Mesendoderm (in vitro differentiated cells): ENCODE measurements at regions not wholly inside any gene's neighbourhood (a gene's known extent, or its start where the extent isn't known, plus 50 kb on each side); places are given as distances from the start of the nearest gene placed in this dataset.

Source experiments
- DNase-seq: peaks from one replicate; pipeline ENCODE4 v3.0.0; 2013
- H2AK5ac ChIP-seq: 2 replicates; pipeline ENCODE4 v1.6.1; 2013; ENCODE audit warnings: low read length, inconsistent platforms
- H2BK120ac ChIP-seq: 2 replicates; pipeline ENCODE4 v1.6.1; 2013; ENCODE audit warnings: low read depth, mild to moderate bottlenecking, low read length, moderate library complexity, mixed read lengths
- H2BK15ac ChIP-seq: replicated peaks from 2 replicates; pipeline ENCODE4 v1.6.1; 2013; ENCODE audit warnings: low read depth, mild to moderate bottlenecking, moderate library complexity
- H2BK5ac ChIP-seq: 2 replicates; pipeline ENCODE4 v1.6.1; 2013; ENCODE audit warnings: low read length, inconsistent platforms
- H3K18ac ChIP-seq: 2 replicates; pipeline ENCODE4 v1.6.1; 2013; ENCODE audit warnings: mild to moderate bottlenecking, low read length, mixed read lengths
- H3K23ac ChIP-seq: one replicate; pipeline ENCODE4 v1.6.1; 2013; ENCODE audit warnings: low read length
- H3K27ac ChIP-seq: 2 replicates; pipeline ENCODE4 v1.5.1; 2013; ENCODE audit warnings: low read depth, mild to moderate bottlenecking, inconsistent platforms, low read length, moderate library complexity
- H3K27me3 ChIP-seq: 2 replicates; pipeline ENCODE4 v1.6.1; 2013; ENCODE audit warnings: low read length, control low read depth, mild to moderate bottlenecking, inconsistent platforms; ENCODE audit not compliant: insufficient read depth, poor library complexity
- H3K36me3 ChIP-seq: 2 replicates; pipeline ENCODE4 v1.6.1; 2013; ENCODE audit warnings: low read length, inconsistent platforms; ENCODE audit not compliant: control insufficient read depth, insufficient read depth
- H3K4ac ChIP-seq: one replicate; pipeline ENCODE4 v1.6.1; 2013; ENCODE audit warnings: low read depth, mild to moderate bottlenecking, low read length, moderate library complexity
- H3K4me1 ChIP-seq: 2 replicates; pipeline ENCODE4 v1.6.1; 2013; ENCODE audit warnings: low read depth, low read length, inconsistent platforms; ENCODE audit not compliant: control insufficient read depth
- H3K4me2 ChIP-seq: 2 replicates; pipeline ENCODE4 v1.6.1; 2013; ENCODE audit warnings: low read length
- H3K4me3 ChIP-seq: 2 replicates; pipeline ENCODE4 v1.5.1; 2013; ENCODE audit warnings: mild to moderate bottlenecking, low read length
- H3K56ac ChIP-seq: one replicate; pipeline ENCODE4 v1.6.1; 2013; ENCODE audit warnings: low read length
- H3K79me1 ChIP-seq: 2 replicates; pipeline ENCODE4 v1.6.1; 2013; ENCODE audit warnings: low read length, inconsistent platforms
- H3K79me2 ChIP-seq: 2 replicates; pipeline ENCODE4 v1.6.1; 2013; ENCODE audit warnings: mild to moderate bottlenecking, low read length; ENCODE audit not compliant: control insufficient read depth, insufficient read depth
- H3K9ac ChIP-seq: 2 replicates; pipeline ENCODE4 v1.6.1; 2013; ENCODE audit warnings: low read length, inconsistent platforms
- H4K5ac ChIP-seq: one replicate; pipeline ENCODE4 v1.6.1; 2013; ENCODE audit warnings: low read length
- H4K8ac ChIP-seq: one replicate; pipeline ENCODE4 v1.6.1; 2013; ENCODE audit warnings: low read depth, mild to moderate bottlenecking, control low read depth, low read length, moderate library complexity
- WGBS: extraction: QIAGEN DNeasy Blood & Tissue Kit; methylation state at CpG from one replicate; pipeline ENCODE4 v1.1.7; 2013; ENCODE audit warnings: low lambda C conversion rate, missing lambda C conversion rate; ENCODE audit not compliant: insufficient coverage; ENCODE audit errors: extremely low coverage; 5-methylcytosine and 5-hydroxymethylcytosine counted together

DNA sequence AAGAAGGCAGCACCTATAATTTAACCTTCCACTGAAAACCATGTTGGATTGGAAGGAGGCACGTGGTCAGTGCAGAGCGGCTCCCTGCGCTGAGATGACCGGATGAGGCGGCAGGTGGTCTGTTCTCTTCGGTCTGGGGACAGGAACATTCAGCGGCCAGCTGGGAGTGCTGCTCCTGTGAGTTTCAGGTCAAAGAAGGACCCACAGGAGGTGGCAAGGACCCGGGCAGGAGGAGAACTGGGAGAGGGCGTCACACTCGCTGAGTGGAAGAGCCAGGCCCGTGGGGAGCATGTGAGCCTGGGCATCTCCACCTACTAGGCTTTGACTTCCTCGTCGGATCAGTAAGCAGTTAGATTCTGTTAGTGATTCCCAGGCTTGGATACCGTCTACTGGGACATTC is 113.4 kb upstream of the SHH start:
- H3K4ac ChIP-seq = no peak overlapping the region
- no CpG with 5 or more reads among the region's 14 CpGs for WGBS

DNA sequence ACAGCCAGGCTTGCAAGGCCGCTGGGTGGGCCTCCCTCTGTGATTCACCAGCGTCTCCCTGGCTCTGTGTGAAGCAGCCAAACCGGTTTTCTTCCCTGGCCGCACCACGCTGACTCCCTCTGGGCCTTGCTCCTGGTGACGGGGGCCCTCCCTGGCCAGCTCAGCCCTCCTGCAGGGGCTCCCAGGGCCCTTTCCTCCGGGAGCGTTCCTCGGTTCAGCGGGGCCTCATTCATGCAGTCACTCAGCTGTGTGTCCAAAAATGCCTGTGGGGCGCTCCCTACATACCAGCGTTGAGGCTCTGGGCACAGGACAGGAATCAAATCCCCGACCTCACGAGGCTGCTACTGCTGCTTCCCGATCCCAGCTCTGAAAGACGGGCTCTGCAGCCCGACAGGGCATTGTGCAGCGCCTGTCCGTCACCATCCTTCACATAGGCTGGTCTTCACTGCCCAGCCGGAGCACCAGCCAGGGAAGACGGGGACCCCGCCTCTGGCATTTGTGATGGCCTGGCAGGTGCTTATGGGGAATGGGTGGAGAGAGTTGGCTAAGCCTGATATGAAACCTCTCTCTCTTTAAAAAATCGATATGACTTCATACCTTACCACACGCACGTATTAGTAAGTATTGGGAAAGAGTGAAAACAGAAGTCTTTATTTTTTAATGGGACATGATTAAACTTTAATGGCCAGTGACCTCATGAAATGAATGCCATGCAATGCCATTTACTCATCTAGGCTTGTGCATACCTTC is 110.0 kb upstream of the SHH start:
- no peaks in the 10 kb centered on the region for H3K79me1 ChIP-seq
- no peak overlapping the region for H3K23ac ChIP-seq
- H3K9ac ChIP-seq = no peak overlapping the region
- no peaks in the 10 kb centered on the region for H3K27me3 ChIP-seq
- WGBS = no CpG with 5 or more reads among the region's 25 CpGs
- H3K4me1 ChIP-seq = no peaks in the 10 kb centered on the region
- no peak overlapping the region for H2BK5ac ChIP-seq
- no peak overlapping the region for H3K18ac ChIP-seq
- peak; percentile 28 for DNase-seq
- no peaks in the 10 kb centered on the region for H3K79me2 ChIP-seq
- no peak overlapping the region for H3K4me2 ChIP-seq
- no peak overlapping the region for H3K27ac ChIP-seq
- H2BK120ac ChIP-seq = no peak overlapping the region
- no peak overlapping the region for H2AK5ac ChIP-seq
- no peak overlapping the region for H4K5ac ChIP-seq
- no peaks in the 10 kb centered on the region for H3K36me3 ChIP-seq
- H3K56ac ChIP-seq = no peak overlapping the region
- no peak overlapping the region for H4K8ac ChIP-seq
- no peak overlapping the region for H2BK15ac ChIP-seq
- no peak overlapping the region for H3K4me3 ChIP-seq
- H3K4ac ChIP-seq = no peak overlapping the region

More for the DNA sequence above, 113.4 kb upstream of the SHH start:
- H3K27ac ChIP-seq = no peak overlapping the region
- no peaks in the 10 kb centered on the region for H3K27me3 ChIP-seq
- no peak overlapping the region for H3K4me3 ChIP-seq
- H3K23ac ChIP-seq = no peak overlapping the region
- no peak overlapping the region for H2BK120ac ChIP-seq
- no peak for DNase-seq
- no peaks in the 10 kb centered on the region for H3K79me2 ChIP-seq
- no peak overlapping the region for H3K9ac ChIP-seq
- H2BK15ac ChIP-seq = no peak overlapping the region
- H3K79me1 ChIP-seq = no peaks in the 10 kb centered on the region
- no peak overlapping the region for H3K4me2 ChIP-seq
- no peak overlapping the region for H2BK5ac ChIP-seq
- H3K36me3 ChIP-seq = no peaks in the 10 kb centered on the region
- no peak overlapping the region for H4K5ac ChIP-seq
- no peaks in the 10 kb centered on the region for H3K4me1 ChIP-seq
- H2AK5ac ChIP-seq = no peak overlapping the region
- H4K8ac ChIP-seq = no peak overlapping the region
- H3K18ac ChIP-seq = no peak overlapping the region
- H3K56ac ChIP-seq = no peak overlapping the region

DNA sequence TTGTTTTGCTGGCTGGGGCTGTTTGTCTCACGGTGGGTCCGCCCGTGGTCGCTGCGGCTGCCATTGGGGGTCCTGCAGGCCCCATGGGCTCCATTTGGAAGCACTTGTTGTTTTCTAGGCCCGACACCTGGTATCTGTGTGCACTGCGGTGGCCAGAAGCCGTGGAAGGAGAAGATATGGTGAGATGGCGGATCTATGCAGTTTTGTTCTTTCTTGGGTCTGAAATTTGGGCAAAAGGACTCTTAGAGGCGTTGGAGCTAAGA is 109.5 kb upstream of the SHH start:
- Histone ChIP-seq H2BK120ac (no peak overlapping the region), H2BK5ac (no peak overlapping the region), H3K36me3 (no peaks in the 10 kb centered on the region), H2BK15ac (no peak overlapping the region), H3K9ac (no peak overlapping the region), H3K4ac (no peak overlapping the region), H3K27me3 (no peaks in the 10 kb centered on the region), H4K5ac (no peak overlapping the region), H3K4me2 (no peak overlapping the region), H3K27ac (no peak overlapping the region), H3K56ac (no peak overlapping the region), H3K23ac (no peak overlapping the region), H3K4me1 (no peaks in the 10 kb centered on the region), H2AK5ac (no peak overlapping the region), H3K4me3 (no peak overlapping the region), H3K18ac (no peak overlapping the region), H3K79me2 (no peaks in the 10 kb centered on the region), H4K8ac (no peak overlapping the region), H3K79me1 (no peaks in the 10 kb centered on the region)
- no CpG with 5 or more reads among the region's 10 CpGs for WGBS
- DNase-seq = no peak

DNA sequence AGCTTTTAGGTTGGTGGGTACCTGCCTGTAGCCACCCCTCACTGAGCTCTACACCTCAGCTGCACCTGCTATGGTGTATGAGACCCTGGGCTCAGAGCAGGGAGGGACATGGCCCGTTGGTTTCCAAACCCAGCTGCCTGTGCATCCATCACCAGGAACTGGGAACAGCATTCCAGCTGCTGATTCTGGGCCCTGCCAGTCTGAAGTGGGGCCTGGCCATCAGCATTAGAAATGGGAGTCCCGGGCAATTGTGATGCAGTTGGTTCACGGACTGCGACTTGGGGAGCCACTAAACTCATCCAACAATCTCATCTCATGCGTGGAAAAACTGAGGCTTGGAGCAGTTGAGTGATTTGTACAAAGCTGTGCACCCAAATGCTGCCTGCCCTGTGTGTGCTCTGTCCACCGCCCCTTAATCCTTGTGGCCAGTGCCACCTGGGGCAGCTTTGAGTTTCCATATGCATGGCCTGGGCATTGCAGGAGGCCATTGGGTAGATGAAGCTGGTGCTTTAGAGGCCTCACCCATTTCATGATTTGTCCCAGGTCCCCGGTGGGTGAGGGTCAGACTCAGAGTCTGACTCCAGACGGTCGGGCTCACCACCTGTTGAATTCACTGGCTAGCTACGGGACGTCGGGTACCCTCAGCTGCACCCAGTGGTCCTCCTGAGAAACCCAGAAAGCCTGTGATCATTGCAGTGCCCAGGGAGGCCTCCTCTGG is 109.0 kb upstream of the SHH start:
- Histone ChIP-seq H2BK15ac (no peak overlapping the region), H3K18ac (no peak overlapping the region), H3K79me2 (no peaks in the 10 kb centered on the region), H3K56ac (no peak overlapping the region), H3K4me2 (no peak overlapping the region), H3K27me3 (no peaks in the 10 kb centered on the region), H3K4ac (no peak overlapping the region), H3K23ac (no peak overlapping the region), H3K36me3 (no peaks in the 10 kb centered on the region), H3K4me3 (no peak overlapping the region), H2AK5ac (no peak overlapping the region), H3K27ac (no peak overlapping the region), H3K4me1 (no peaks in the 10 kb centered on the region), H3K79me1 (no peaks in the 10 kb centered on the region), H3K9ac (no peak overlapping the region), H2BK5ac (no peak overlapping the region), H4K8ac (no peak overlapping the region), H4K5ac (no peak overlapping the region), H2BK120ac (no peak overlapping the region)
- WGBS = no CpG with 5 or more reads among the region's 12 CpGs
- DNase-seq = no peak

DNA sequence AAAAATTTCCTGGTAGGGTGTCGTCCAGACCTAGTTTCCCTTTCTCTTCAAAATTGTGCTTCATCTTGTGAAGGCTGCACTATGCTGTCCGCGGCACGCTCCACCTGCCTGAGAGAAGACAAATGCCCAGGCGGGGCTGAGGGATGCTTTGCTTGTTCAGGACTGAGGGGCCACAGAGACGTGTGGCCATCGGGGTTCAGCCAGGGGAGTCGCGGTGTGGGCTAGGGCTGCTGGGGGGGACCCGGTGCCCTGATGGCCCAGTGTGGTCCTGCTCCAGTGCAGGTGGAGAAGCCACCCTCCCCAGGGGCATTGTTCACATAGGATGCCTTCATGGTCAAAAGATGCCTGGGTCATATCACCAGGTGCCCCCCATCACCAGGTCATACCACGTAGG is 107.8 kb upstream of the SHH start:
- no peak overlapping the region for H3K4me2 ChIP-seq

More for the DNA sequence above, 107.8 kb upstream of the SHH start:
- Histone ChIP-seq H4K5ac (no peak overlapping the region), H3K4me3 (no peak overlapping the region), H3K27ac (no peak overlapping the region), H3K56ac (no peak overlapping the region), H3K4me1 (no peaks in the 10 kb centered on the region), H3K27me3 (no peaks in the 10 kb centered on the region), H3K79me1 (no peaks in the 10 kb centered on the region), H3K36me3 (no peaks in the 10 kb centered on the region), H2BK15ac (no peak overlapping the region), H2AK5ac (no peak overlapping the region), H2BK5ac (no peak overlapping the region), H3K79me2 (no peaks in the 10 kb centered on the region), H3K4ac (no peak overlapping the region), H4K8ac (no peak overlapping the region), H3K9ac (no peak overlapping the region), H3K18ac (no peak overlapping the region), H3K23ac (no peak overlapping the region), H2BK120ac (no peak overlapping the region)
- no peak for DNase-seq
- no CpG with 5 or more reads among the region's 11 CpGs for WGBS
